ENCODE measurements at regions not wholly inside any gene's neighbourhood (a gene's known extent, or its start where the extent isn't known, plus 50 kb on each side); places are given as distances from the start of the nearest gene placed in this dataset.

GRCh38 chr4:128556756-128557155, 252.7 kb upstream of the JADE1 start:
- no peak for TF ChIP-seq CTCF (conservative IDR thresholded peaks at IDR 0.05)
- TF ChIP-seq EZH2 (IDR thresholded peaks at IDR 0.05; ENCODE audit: low read depth) = no peak
